ENCODE measurements at regions not wholly inside any gene's neighbourhood (a gene's known extent, or its start where the extent isn't known, plus 50 kb on each side); places are given as distances from the start of the nearest gene placed in this dataset.

DNA sequence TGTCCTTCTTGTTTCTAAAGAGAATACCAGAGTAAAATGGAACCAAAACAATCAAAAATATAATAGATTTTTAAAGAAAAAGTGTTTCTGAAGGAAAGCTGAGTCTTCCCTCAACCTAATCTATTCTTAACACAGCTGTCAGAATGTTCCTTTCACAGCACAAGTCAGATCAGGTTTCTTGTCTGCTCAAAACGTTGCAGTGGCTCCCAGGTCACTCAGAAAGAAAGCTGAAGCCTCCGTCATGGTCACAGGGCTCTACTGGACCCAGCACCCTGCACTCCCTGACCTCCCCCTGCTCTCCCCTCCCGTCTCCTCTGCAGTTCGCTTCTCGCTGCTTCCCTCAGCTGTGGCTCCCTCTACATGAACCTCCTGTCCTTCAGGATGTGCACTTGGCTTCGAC, 90.7 kb upstream of the PTPRM start:
- TF ChIP-seq CTCF (IDR thresholded peaks at IDR 0.05) (no peak), TCF7L2 (IDR thresholded peaks at IDR 0.05; ENCODE audit: low read depth, low read length) (no peak), REST (IDR thresholded peaks at IDR 0.05; ENCODE audit: insufficient read depth in 1 of 2, low read depth in 2 of 2, low read length in 1 of 2) (no peak), POLR2AphosphoS5 (IDR thresholded peaks at IDR 0.05; ENCODE audit: low read depth, low read length) (no peak), SIN3A (IDR thresholded peaks at IDR 0.05; ENCODE audit: borderline replicate concordance, insufficient read depth, low read depth, low read length) (no peak)
- intact Hi-C loops (cut with micrococcal nuclease; ENCODE audit: unreplicated experiment) (no loop called here), in situ Hi-C loops (cut with HindIII; ENCODE audit: low pct_unique_long_range_greater_than_20kb, low sequenced_read_pairs) (no loop called here)
- Histone ChIP-seq H3K4me3 (ENCODE audit: low read depth in 2 of 2, low read length in 2 of 2) (no peak overlapping the region), H3K27ac (ENCODE audit: low read length) (no peak overlapping the region), H3K36me3 (ENCODE audit: control insufficient read depth, insufficient read depth, low read length) (no peaks in the 10 kb centered on the region), H3K4me1 (ENCODE audit: control insufficient read depth, insufficient read depth, low read length) (no peaks in the 10 kb centered on the region), H3K27me3 (ENCODE audit: control insufficient read depth, insufficient read depth, low read length) (no peaks in the 10 kb centered on the region), H3K9me3 (ENCODE audit: control insufficient read depth, insufficient read depth, low read depth, low read length) (no peaks in the 10 kb centered on the region)
- CTCF ChIA-PET = no interaction called here
- no peak for DNase-seq (ENCODE audit: low read depth, low spot score)
- no TSS peak for BruUV-seq (replicated peaks)
- POLR2A ChIA-PET = no interaction called here
- ATAC-seq = no peak

DNA sequence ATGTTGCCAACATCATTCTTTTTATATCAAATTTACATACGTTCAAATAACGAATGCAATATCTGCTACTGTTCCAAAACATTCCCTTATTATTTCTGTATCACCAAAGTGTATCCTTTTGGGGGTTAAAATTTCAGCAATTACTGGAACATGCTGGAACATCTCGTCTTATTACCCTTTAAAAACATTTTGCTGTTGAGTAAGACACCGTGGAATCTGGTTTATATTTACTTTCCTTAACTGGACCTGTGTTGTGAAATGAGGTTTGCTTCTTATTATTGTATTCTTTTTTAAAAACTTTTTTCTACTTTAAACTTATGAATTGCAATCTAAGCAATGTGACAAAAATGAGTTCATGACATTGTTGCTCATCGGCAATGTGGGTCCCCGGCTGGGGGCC, 87.4 kb upstream of the PTPRM start:
- no peaks in the 10 kb centered on the region for H3K27me3 ChIP-seq (ENCODE audit: control insufficient read depth, insufficient read depth, low read length)
- H3K27ac ChIP-seq (ENCODE audit: low read length) = no peak overlapping the region
- DNase-seq (ENCODE audit: low read depth, low spot score) (no peak), ATAC-seq (no peak)
- ChIA-PET CTCF (interaction anchor here (0.5 kb wide), 1 partner anchor 91 kb away, joined by 3 read pairs; no protein-coding TSS in a partner anchor), POLR2A (no interaction called here)
- BruUV-seq (replicated peaks) = no TSS peak
- intact Hi-C loops (cut with micrococcal nuclease; ENCODE audit: unreplicated experiment) = no loop called here
- H3K4me1 ChIP-seq (ENCODE audit: control insufficient read depth, insufficient read depth, low read length) = no peaks in the 10 kb centered on the region
- no peak overlapping the region for H3K4me3 ChIP-seq (ENCODE audit: low read depth in 2 of 2, low read length in 2 of 2)
- H3K9me3 ChIP-seq (ENCODE audit: control insufficient read depth, insufficient read depth, low read depth, low read length) = no peaks in the 10 kb centered on the region
- in situ Hi-C loops (cut with HindIII; ENCODE audit: low pct_unique_long_range_greater_than_20kb, low sequenced_read_pairs) = no loop called here
- TF ChIP-seq SIN3A (IDR thresholded peaks at IDR 0.05; ENCODE audit: borderline replicate concordance, insufficient read depth, low read depth, low read length) (no peak), TCF7L2 (IDR thresholded peaks at IDR 0.05; ENCODE audit: low read depth, low read length) (no peak)
- H3K36me3 ChIP-seq (ENCODE audit: control insufficient read depth, insufficient read depth, low read length) = no peaks in the 10 kb centered on the region

GRCh38 chr18:7480879-7481278, 86.2 kb upstream of the PTPRM start:
- H3K27ac ChIP-seq (ENCODE audit: low read length) = no peak overlapping the region
- H3K27me3 ChIP-seq (ENCODE audit: control insufficient read depth, insufficient read depth, low read length) = no peaks in the 10 kb centered on the region
- no peaks in the 10 kb centered on the region for H3K9me3 ChIP-seq (ENCODE audit: control insufficient read depth, insufficient read depth, low read depth, low read length)
- no TSS peak for BruUV-seq (replicated peaks)
- ATAC-seq = no peak
- POLR2A ChIA-PET = no interaction called here
- DNase-seq (ENCODE audit: low read depth, low spot score) = no peak
- H3K36me3 ChIP-seq (ENCODE audit: control insufficient read depth, insufficient read depth, low read length) = no peaks in the 10 kb centered on the region
- in situ Hi-C loops (cut with HindIII; ENCODE audit: low pct_unique_long_range_greater_than_20kb, low sequenced_read_pairs) = no loop called here
- TF ChIP-seq TCF7L2 (IDR thresholded peaks at IDR 0.05; ENCODE audit: low read depth, low read length) (no peak), CTCF (IDR thresholded peaks at IDR 0.05) (no peak), POLR2AphosphoS5 (IDR thresholded peaks at IDR 0.05; ENCODE audit: low read depth, low read length) (no peak), REST (IDR thresholded peaks at IDR 0.05; ENCODE audit: insufficient read depth in 1 of 2, low read depth in 2 of 2, low read length in 1 of 2) (no peak), SIN3A (IDR thresholded peaks at IDR 0.05; ENCODE audit: borderline replicate concordance, insufficient read depth, low read depth, low read length) (no peak)
- intact Hi-C loops (cut with micrococcal nuclease; ENCODE audit: unreplicated experiment) = no loop called here
- CTCF ChIA-PET = no interaction called here
- no peaks in the 10 kb centered on the region for H3K4me1 ChIP-seq (ENCODE audit: control insufficient read depth, insufficient read depth, low read length)
- no peak overlapping the region for H3K4me3 ChIP-seq (ENCODE audit: low read depth in 2 of 2, low read length in 2 of 2)
